ENCODE measurements at regions not wholly inside any gene's neighbourhood (a gene's known extent, or its start where the extent isn't known, plus 50 kb on each side); places are given as distances from the start of the nearest gene placed in this dataset.

GRCh38 chr3:95319921-95320494, 1257.1 kb downstream of the NSUN3 start:
- TF ChIP-seq EZH2 (IDR thresholded peaks at IDR 0.05) (no peak), POLR2AphosphoS5 (IDR thresholded peaks at IDR 0.05; ENCODE audit: borderline replicate concordance, low read depth, low read length) (no peak)

Measured in SK-N-MC (cell line).